HCT116 (cell line): ENCODE measurements at regions not wholly inside any gene's neighbourhood (a gene's known extent, or its start where the extent isn't known, plus 50 kb on each side); places are given as distances from the start of the nearest gene placed in this dataset.

Source experiments
- ATAC-seq: fragments of 200-7000 bp; cut with Tn5 transposase; 2 replicates; pipeline ENCODE4 v1.9.1; 2020; ENCODE audit warnings: mild to moderate bottlenecking, moderate library complexity
- BruUV-seq: library from RNA; stranded (reverse); fragments of 400-500 nt; replicated peaks from 2 replicates; lab custom pipeline; 2021; lab: Mats Ljungman, UMichigan
- CTCF ChIA-PET: fragments of 300-600 bp; sonication (Branson Sonifier 250); formaldehyde crosslinking; loops from one replicate; lab custom pipeline; 2021; ENCODE audit warnings: antibody characterized with exemption; lab: Charles Lee
- POLR2A ChIA-PET: fragments of 300-600, 350-600 bp; sonication (Branson Sonifier 250); formaldehyde crosslinking; loops from one replicate; lab custom pipeline; 2021; ENCODE audit warnings: antibody characterized with exemption; lab: Charles Lee
- RAD21 ChIA-PET, 2 experiments: fragments of 300-600 bp; sonication (Branson Sonifier 250); formaldehyde crosslinking; loops; one replicate each; lab custom pipeline; 2023; ENCODE audit warnings: low total read pairs in 2 of 2; ENCODE audit not compliant: uncharacterized antibody in 2 of 2, unreplicated experiment in 2 of 2, low non-redundant PET in 1 of 2; lab: Charles Lee
- DNase-seq: peaks from one replicate; pipeline ENCODE4 v3.0.0-alpha.2; 2010; ENCODE audit warnings: low read depth, low spot score
- H2AFZ ChIP-seq: fragments of 200-600 bp; shearing (Covaris generic), sonication (generic); 2 replicates; pipeline ENCODE4 v1.6.1; 2017; ENCODE audit warnings: low read depth, mixed run types, mixed read lengths, antibody characterized with exemption, low read length; ENCODE audit not compliant: poor library complexity, severe bottlenecking
- H3K27ac ChIP-seq: 2 replicates; pipeline ENCODE4 v1.5.1; 2012; ENCODE audit warnings: low read depth, low read length
- H3K27me3 ChIP-seq: fragments of 200-600 bp; sonication (generic); 2 replicates; pipeline ENCODE4 v1.6.1; 2016; ENCODE audit warnings: mixed run types, low read length, mixed read lengths; ENCODE audit not compliant: insufficient read depth
- H3K36me3 ChIP-seq, 2 experiments: fragments of 200-500 bp in 1 of 2; fragments of 200-600 bp in 1 of 2; sonication (Bioruptor generic) in 1 of 2; sonication (generic) in 1 of 2; 2 replicates each; pipeline versions ENCODE4 v1.5.1 to v1.6.1; 2014 to 2016; ENCODE audit warnings: low read length in 2 of 2, inconsistent platforms in 1 of 2, mixed read lengths in 1 of 2, mixed run types in 1 of 2; ENCODE audit not compliant: insufficient read depth in 2 of 2, control insufficient read depth in 1 of 2
- H3K4me1 ChIP-seq, 2 experiments: fragments of 200-600 bp in 1 of 2; sonication (generic) in 1 of 2; 2 replicates each; pipeline versions ENCODE4 v1.5.1 to v1.6.1; 2012 to 2017; ENCODE audit warnings: low read length in 2 of 2, inconsistent platforms in 1 of 2, mild to moderate bottlenecking in 1 of 2, mixed read lengths in 1 of 2, mixed run types in 1 of 2, moderate library complexity in 1 of 2; ENCODE audit not compliant: insufficient read depth in 2 of 2, control insufficient read depth in 1 of 2
- H3K4me2 ChIP-seq: fragments of 200-600 bp; sonication (generic); 2 replicates; pipeline ENCODE4 v1.6.1; 2017; ENCODE audit warnings: mixed run types, low read length, mixed read lengths
- H3K4me3 ChIP-seq, 2 experiments: fragments of 200-600 bp in 1 of 2; sonication (generic) in 1 of 2; replicated peaks in 1 of 2; 2 replicates each; pipeline ENCODE4 v1.5.1; 2011 to 2016; ENCODE audit warnings: low read length in 2 of 2, control low read depth in 1 of 2, low read depth in 1 of 2, mild to moderate bottlenecking in 1 of 2, mixed read lengths in 1 of 2, mixed run types in 1 of 2
- H3K79me2 ChIP-seq: fragments of 200-600 bp; sonication (generic); 2 replicates; pipeline ENCODE4 v1.6.1; 2017; ENCODE audit warnings: mild to moderate bottlenecking, mixed run types, low read length, moderate library complexity, mixed read lengths; ENCODE audit not compliant: insufficient read depth
- H3K9ac ChIP-seq: fragments of 200-600 bp; sonication (generic); 2 replicates; pipeline ENCODE4 v1.6.1; 2016; ENCODE audit warnings: low read length, mixed read lengths
- H3K9me2 ChIP-seq: fragments of 200-600 bp; sonication (generic), shearing (Covaris generic); 2 replicates; pipeline ENCODE4 v1.6.1; 2017; ENCODE audit warnings: mixed run types, mild to moderate bottlenecking, moderate library complexity; ENCODE audit not compliant: insufficient read depth
- H3K9me3 ChIP-seq, 2 experiments: fragments of 200-500 bp in 1 of 2; fragments of 200-600 bp in 1 of 2; sonication (Bioruptor generic) in 1 of 2; sonication (generic) in 1 of 2; 2 replicates each; pipeline ENCODE4 v1.6.1; 2014 to 2017; ENCODE audit warnings: low read length in 2 of 2, mixed read lengths in 2 of 2, inconsistent platforms in 1 of 2, low read depth in 1 of 2, mild to moderate bottlenecking in 1 of 2, mixed run types in 1 of 2, moderate library complexity in 1 of 2; ENCODE audit not compliant: control insufficient read depth in 1 of 2, insufficient read depth in 1 of 2
- H4K20me1 ChIP-seq: fragments of 200-600 bp; sonication (generic), shearing (Covaris generic); 2 replicates; pipeline ENCODE4 v1.6.1; 2017; ENCODE audit warnings: mixed run types, mild to moderate bottlenecking, moderate library complexity; ENCODE audit not compliant: insufficient read depth
- ATF3 ChIP-seq: IDR thresholded peaks from 2 replicates; pipeline ENCODE4 v1.6.1; 2012
- CBX3 ChIP-seq: IDR thresholded peaks from 2 replicates; pipeline ENCODE4 v1.6.1; 2012; ENCODE audit warnings: low read depth
- CEBPB ChIP-seq: IDR thresholded peaks from 2 replicates; pipeline ENCODE4 v1.6.1; 2012; ENCODE audit warnings: low read depth
- ELF1 ChIP-seq: IDR thresholded peaks from 2 replicates; pipeline ENCODE4 v1.6.1; 2012; ENCODE audit warnings: low read depth, borderline replicate concordance
- EZH2 ChIP-seq: fragments of 200-600 bp; sonication (generic); IDR thresholded peaks from 2 replicates; pipeline ENCODE4 v1.6.1; 2017; ENCODE audit warnings: antibody characterized with exemption, mixed run types
- FOSL1 ChIP-seq: IDR thresholded peaks from 2 replicates; pipeline ENCODE4 v1.6.1; 2012; ENCODE audit warnings: low read depth
- RAD21 ChIP-seq: IDR thresholded peaks from 2 replicates; pipeline ENCODE4 v1.6.1; 2012; ENCODE audit warnings: low read depth, mild to moderate bottlenecking
- REST ChIP-seq: IDR thresholded peaks from 2 replicates; pipeline ENCODE4 v1.6.1; 2012; ENCODE audit warnings: low read depth
- SIN3A ChIP-seq: IDR thresholded peaks from 2 replicates; pipeline ENCODE4 v1.6.1; 2012; ENCODE audit warnings: low read depth
- SP1 ChIP-seq: IDR thresholded peaks from 2 replicates; pipeline ENCODE4 v1.6.1; 2012; ENCODE audit warnings: low read depth
- SRF ChIP-seq: IDR thresholded peaks from 2 replicates; pipeline ENCODE4 v1.6.1; 2012; ENCODE audit warnings: low read depth
- TCF7L2 ChIP-seq: IDR thresholded peaks from 2 replicates; pipeline ENCODE4 v1.7.0; 2011; ENCODE audit warnings: borderline replicate concordance, inconsistent platforms; ENCODE audit not compliant: insufficient read depth, insufficient read length; ENCODE audit errors: extremely low read depth
- YY1 ChIP-seq: IDR thresholded peaks from 2 replicates; pipeline ENCODE4 v1.6.1; 2011; ENCODE audit warnings: low read length, low read depth, moderate library complexity, mild to moderate bottlenecking; ENCODE audit not compliant: insufficient replicate concordance; ENCODE audit errors: extremely low read depth
- ZFX ChIP-seq: fragments of 450-650 bp; IDR thresholded peaks from 2 replicates; pipeline ENCODE4 v1.6.1; 2017
- ZNF274 ChIP-seq: fragments of 200-500 bp; sonication (Bioruptor generic); IDR thresholded peaks from 2 replicates; pipeline ENCODE4 v1.6.1; 2014; ENCODE audit warnings: mild to moderate bottlenecking, low read depth, low read length, inconsistent platforms
- intact Hi-C: fragments of 100-400 bp; cut with micrococcal nuclease; formaldehyde crosslinking; loops from 2 replicates; pipeline ENCODE4 v1.10.0; 2022

GRCh38 chr3:30141178-30141581, 465.2 kb upstream of the TGFBR2 start (continued):
- TF ChIP-seq TCF7L2 (no peak), ZNF274 (no peak), CBX3 (no peak), RAD21 (no peak), YY1 (no peak)

GRCh38 chr3:30141927-30142326, 464.5 kb upstream of the TGFBR2 start:
- DNase-seq: no peak
- Histone ChIP-seq H3K36me3 (no peaks in the 10 kb centered on the region), H3K4me2 (no peak overlapping the region), H3K4me3 (no peak overlapping the region), H3K4me1 (no peaks in the 10 kb centered on the region), H3K79me2 (no peaks in the 10 kb centered on the region), H2AFZ (no peak overlapping the region), H3K27ac (no peak overlapping the region), H3K9me3 (no peaks in the 10 kb centered on the region), H3K9me2 (no peaks in the 10 kb centered on the region), H4K20me1 (no peaks in the 10 kb centered on the region), H3K27me3 (no peaks in the 10 kb centered on the region), H3K9ac (no peak overlapping the region)
- RAD21 ChIA-PET: no interaction called here
- BruUV-seq: no TSS peak
- TF ChIP-seq ZFX (no peak), SP1 (no peak), FOSL1 (no peak), CEBPB (no peak), ATF3 (no peak), SRF (no peak), SIN3A (no peak), ELF1 (no peak), REST (no peak), EZH2 (no peak)
- no peak for ATAC-seq
- CTCF ChIA-PET: no interaction called here
- POLR2A ChIA-PET: no interaction called here
- intact Hi-C loops: no loop called here
